Skeletal muscle tissue (tissue), 3 donors: ENCODE measurements at regions not wholly inside any gene's neighbourhood (a gene's known extent, or its start where the extent isn't known, plus 50 kb on each side); places are given as distances from the start of the nearest gene placed in this dataset.

ENCODE experiments used
- H3K27ac ChIP-seq: one replicate; pipeline ENCODE4 v1.7.0; 2013; ENCODE audit warnings: mild to moderate bottlenecking, low read depth, low read length, inconsistent platforms
- H3K27me3 ChIP-seq, 3 donors: one replicate each; pipeline ENCODE4 v1.7.0; 2013; ENCODE audit warnings: low read length in 3 of 3; ENCODE audit not compliant: control insufficient read depth in 3 of 3, insufficient read depth in 3 of 3
- H3K36me3 ChIP-seq, 3 donors: one replicate each; pipeline ENCODE4 v1.7.0; 2013; ENCODE audit warnings: low read length in 3 of 3; ENCODE audit not compliant: control insufficient read depth in 3 of 3, insufficient read depth in 3 of 3
- H3K4me1 ChIP-seq, 3 donors: one replicate each; pipeline ENCODE4 v1.7.0; 2013; ENCODE audit warnings: low read length in 3 of 3, mild to moderate bottlenecking in 3 of 3; ENCODE audit not compliant: control insufficient read depth in 3 of 3, insufficient read depth in 3 of 3
- H3K4me3 ChIP-seq, 3 donors: one replicate each; pipeline ENCODE4 v1.7.0; 2013; ENCODE audit warnings: low read length in 3 of 3
- H3K9ac ChIP-seq, 3 donors: one replicate each; pipeline ENCODE4 v1.7.0; 2013; ENCODE audit warnings: low read length in 3 of 3, mild to moderate bottlenecking in 3 of 3, moderate library complexity in 2 of 3, low read depth in 1 of 3
- H3K9me3 ChIP-seq, 3 donors: one replicate each; pipeline ENCODE4 v1.7.0; 2013; ENCODE audit warnings: low read length in 3 of 3; ENCODE audit not compliant: control insufficient read depth in 3 of 3
- donor health status: Osteomylitis.

DNA sequence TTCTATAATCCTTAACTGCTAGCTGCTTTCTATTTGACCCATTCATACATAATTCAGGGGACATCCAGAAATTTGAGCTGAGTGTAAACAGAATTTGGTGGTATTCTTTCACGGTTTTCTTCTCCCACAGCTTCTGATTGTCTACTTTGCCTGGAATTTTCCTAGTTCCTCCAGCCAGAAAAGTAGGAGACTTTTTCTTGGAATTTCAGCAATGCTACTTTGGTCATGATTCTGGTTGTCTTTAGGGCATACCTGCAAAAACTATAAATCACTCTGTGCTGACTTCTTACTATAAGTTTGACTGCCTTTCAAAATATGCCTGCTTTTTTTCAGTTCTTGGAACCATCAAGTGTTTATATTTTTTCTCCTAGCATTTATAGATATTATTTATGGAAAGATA lies 260.2 kb downstream of the TMEM38B start:
- Histone ChIP-seq H3K36me3 (no peaks in the 10 kb centered on the region), H3K27ac (no peak overlapping the region), H3K4me3 (no peak overlapping the region), H3K9ac (no peak overlapping the region), H3K4me1 (peaks cover 0 to 4% (median 0%) of the 10 kb centered on the region in 3 donors), H3K9me3 (peaks cover 0 to 2% (median 0%) of the 10 kb centered on the region in 3 donors), H3K27me3 (no peaks in the 10 kb centered on the region)

DNA sequence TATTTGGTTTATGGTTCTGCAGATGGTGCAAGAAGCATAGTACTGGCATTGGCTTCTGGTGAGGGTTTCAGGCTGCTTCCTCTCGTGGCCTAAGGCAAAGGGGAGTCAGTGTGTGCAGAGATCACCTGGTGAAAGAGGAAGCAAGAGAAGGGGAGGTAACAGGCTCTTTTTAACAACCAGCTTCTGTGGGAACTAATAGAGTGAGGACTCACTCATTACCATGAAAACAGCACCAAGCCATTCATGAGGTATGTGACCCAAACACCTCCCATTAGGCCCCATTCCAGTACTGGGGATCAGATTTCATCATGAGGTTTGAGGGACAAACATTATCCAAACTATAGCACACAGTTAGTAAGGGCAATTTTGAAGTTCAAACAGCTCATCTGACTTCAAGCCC lies 263.5 kb downstream of the TMEM38B start:
- Histone ChIP-seq H3K36me3 (no peaks in the 10 kb centered on the region), H3K27me3 (no peaks in the 10 kb centered on the region), H3K4me1 (peaks cover 0 to 4% (median 0%) of the 10 kb centered on the region in 3 donors), H3K4me3 (no peak overlapping the region), H3K9me3 (no peaks in the 10 kb centered on the region), H3K9ac (no peak overlapping the region), H3K27ac (no peak overlapping the region)

DNA sequence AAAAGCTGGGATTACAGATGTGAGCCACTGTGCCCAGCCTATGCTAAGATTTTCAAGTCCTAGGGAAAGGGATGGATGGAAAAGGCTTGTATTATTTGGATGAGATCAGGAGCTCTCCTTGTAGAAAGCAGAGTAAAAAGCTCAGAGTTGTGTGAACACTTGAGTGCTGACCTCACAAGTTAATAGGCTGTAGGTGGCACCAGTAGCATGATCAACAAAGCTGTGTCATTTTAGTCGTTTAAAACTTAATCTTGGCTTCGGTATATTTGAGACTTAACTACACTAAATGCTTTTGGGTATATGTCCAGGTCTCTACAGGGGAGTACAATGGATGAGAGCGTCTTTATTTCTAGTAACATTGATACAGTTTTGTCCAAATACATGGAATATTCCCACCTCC lies 264.2 kb downstream of the TMEM38B start:
- Histone ChIP-seq H3K9me3 (no peaks in the 10 kb centered on the region), H3K4me3 (no peak overlapping the region), H3K9ac (no peak overlapping the region), H3K4me1 (peaks cover 0 to 4% (median 2%) of the 10 kb centered on the region in 3 donors), H3K36me3 (no peaks in the 10 kb centered on the region), H3K27me3 (no peaks in the 10 kb centered on the region), H3K27ac (no peak overlapping the region)

DNA sequence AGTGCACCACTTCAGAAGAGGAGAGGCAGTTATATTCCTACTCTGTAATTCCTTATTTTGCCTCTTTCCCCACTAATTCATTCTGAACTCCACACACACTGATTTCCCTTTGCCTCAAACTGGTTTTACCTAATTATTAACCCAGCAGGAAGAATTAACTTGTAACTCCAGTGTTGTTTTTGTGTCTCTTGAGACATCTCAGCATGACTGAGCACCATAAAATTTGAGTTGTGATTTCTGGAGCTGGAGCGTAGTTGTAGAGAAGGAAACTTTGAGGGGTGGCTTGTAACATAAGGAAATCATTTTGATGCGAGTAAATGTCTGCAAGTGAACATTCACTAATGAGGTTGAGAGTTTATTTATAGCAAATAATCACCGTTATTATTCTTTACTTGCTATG lies 265.2 kb downstream of the TMEM38B start:
- no peaks in the 10 kb centered on the region for H3K36me3 ChIP-seq
- no peak overlapping the region for H3K27ac ChIP-seq
- no peaks in the 10 kb centered on the region for H3K27me3 ChIP-seq
- peaks cover 0 to 4% (median 2%) of the 10 kb centered on the region in 3 donors for H3K4me1 ChIP-seq
- H3K4me3 ChIP-seq: no peak overlapping the region
- H3K9ac ChIP-seq: no peak overlapping the region
- H3K9me3 ChIP-seq: no peaks in the 10 kb centered on the region

DNA sequence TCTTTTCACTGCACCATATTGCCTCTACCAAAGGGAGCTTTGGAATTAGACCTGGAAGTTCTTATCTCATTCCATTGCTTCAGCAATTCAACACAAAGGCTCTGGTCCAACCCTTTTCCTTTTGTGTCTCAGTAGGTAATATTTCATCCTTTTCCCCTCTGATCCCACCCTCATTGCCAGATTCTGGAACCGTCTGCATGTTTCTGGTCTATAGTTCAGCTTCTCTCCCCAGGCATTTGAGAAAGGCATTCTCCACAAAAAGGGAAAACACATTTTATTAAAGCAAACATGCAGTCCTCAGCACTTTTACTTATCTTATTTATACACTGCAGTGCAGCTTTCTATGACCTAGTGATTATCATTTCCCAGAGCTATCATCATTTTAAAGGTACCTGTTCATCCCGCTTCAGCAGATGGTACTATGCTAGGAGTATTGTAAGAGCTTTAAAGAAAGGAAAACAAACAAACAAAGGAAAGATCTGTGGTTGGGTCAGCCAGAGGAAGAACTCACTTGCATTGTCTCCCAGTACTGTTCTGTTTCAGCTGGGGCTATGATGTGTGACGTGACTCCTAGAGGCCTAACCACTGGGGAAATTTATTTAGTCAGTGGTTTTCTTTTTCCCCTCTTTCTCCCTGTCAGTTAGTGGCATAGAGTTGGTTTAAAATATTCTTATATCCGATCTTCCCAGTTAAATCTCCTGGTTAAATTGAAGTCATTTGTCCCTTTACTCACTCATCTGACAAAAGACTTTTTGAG lies 269.2 kb downstream of the TMEM38B start:
- H3K36me3 ChIP-seq: no peaks in the 10 kb centered on the region
- H3K27me3 ChIP-seq: no peaks in the 10 kb centered on the region
- no peak overlapping the region for H3K9ac ChIP-seq
- H3K4me1 ChIP-seq: peaks cover 0 to 2% (median 0%) of the 10 kb centered on the region in 3 donors
- H3K9me3 ChIP-seq: no peaks in the 10 kb centered on the region
- H3K27ac ChIP-seq: no peak overlapping the region
- H3K4me3 ChIP-seq: no peak overlapping the region

DNA sequence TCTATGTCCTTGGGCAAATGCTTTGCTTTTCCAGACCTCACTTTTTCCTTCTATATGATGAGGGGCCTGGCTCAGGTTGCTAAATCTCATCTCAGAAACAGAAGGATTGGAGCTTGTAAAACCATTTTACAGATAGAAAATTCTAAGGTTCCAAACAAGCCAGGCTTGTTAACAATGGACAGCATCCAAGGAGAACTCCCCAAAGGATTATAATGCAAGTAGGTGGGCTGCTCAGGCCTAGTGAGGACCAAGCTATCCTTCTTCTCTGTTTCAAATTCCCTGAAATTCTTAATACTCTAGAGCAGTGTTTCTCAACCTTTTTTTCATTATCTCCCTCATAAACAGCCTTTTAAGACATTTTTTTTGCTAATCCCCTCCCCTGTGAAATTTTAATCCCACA lies 269.8 kb downstream of the TMEM38B start:
- no peak overlapping the region for H3K27ac ChIP-seq
- no peaks in the 10 kb centered on the region for H3K27me3 ChIP-seq
- H3K4me1 ChIP-seq: peaks cover 0 to 2% (median 0%) of the 10 kb centered on the region in 3 donors
- H3K9me3 ChIP-seq: no peaks in the 10 kb centered on the region
- H3K9ac ChIP-seq: no peak overlapping the region
- H3K4me3 ChIP-seq: no peak overlapping the region
- H3K36me3 ChIP-seq: no peaks in the 10 kb centered on the region

DNA sequence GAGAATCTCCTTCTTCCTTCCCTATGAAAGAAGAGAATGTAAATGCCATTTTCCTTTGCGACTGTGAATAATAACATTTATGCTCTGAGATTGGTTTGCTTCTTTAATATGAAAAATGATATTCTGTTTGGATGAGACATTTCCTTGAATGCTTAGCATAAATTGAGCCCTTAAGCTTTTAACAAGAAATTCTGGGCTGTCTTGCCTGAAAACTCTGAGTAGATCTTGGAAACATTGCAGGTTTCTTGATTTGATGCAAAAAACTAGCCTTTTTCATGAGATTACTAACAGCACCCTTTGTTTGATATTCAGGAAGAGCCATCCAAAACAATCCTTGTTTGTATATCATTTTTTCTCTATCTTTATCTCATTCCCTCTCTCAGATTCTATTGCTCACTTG lies 272.5 kb downstream of the TMEM38B start:
- no peaks in the 10 kb centered on the region for H3K9me3 ChIP-seq
- no peak overlapping the region for H3K4me3 ChIP-seq
- H3K36me3 ChIP-seq: no peaks in the 10 kb centered on the region
- H3K9ac ChIP-seq: no peak overlapping the region
- peaks cover 0 to 2% (median 0%) of the 10 kb centered on the region in 3 donors for H3K4me1 ChIP-seq
- no peaks in the 10 kb centered on the region for H3K27me3 ChIP-seq
- H3K27ac ChIP-seq: no peak overlapping the region

DNA sequence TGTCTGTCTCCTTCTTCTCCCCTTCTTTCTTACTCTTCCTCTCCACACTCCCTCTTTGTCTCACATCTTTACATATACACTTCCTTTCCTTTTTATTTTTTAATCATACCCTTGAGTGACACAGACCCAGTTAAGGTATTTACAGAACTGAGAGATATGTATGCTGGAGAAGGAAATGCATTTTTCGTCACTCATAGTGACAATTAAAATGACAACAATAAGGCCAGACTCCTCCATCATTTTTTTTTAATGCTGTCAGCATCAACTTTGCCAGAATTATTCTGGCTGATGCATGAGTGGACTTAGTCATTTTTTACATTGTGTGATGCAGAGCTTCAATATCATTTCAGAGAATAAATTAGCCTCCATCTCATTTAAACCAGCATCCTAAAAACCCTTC lies 272.9 kb downstream of the TMEM38B start:
- Histone ChIP-seq H3K36me3 (no peaks in the 10 kb centered on the region), H3K9ac (no peak overlapping the region), H3K9me3 (no peaks in the 10 kb centered on the region), H3K27ac (no peak overlapping the region), H3K4me3 (no peak overlapping the region), H3K4me1 (peaks cover 0 to 2% (median 0%) of the 10 kb centered on the region in 3 donors), H3K27me3 (no peaks in the 10 kb centered on the region)

DNA sequence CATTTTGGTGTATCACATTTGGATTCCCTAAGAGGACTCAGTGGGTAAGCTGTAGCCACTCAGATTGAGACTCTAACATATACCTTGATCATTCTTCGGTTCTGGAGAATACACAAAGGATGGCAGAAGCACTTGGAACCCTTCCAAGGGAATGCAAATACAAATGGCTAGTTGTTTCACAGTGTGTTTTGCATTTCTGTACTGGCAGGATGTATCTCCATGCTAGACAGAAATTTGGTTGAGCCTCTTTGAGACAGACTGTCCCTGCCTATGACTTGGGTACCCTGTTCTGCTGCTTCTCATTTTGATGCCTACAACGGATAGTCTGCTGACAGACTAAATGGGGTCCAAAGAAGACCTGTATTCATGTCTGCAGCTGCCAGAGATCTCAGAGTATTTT lies 273.5 kb downstream of the TMEM38B start:
- Histone ChIP-seq H3K9me3 (no peaks in the 10 kb centered on the region), H3K36me3 (no peaks in the 10 kb centered on the region), H3K27ac (no peak overlapping the region), H3K27me3 (no peaks in the 10 kb centered on the region), H3K4me1 (peaks cover 0 to 2% (median 0%) of the 10 kb centered on the region in 3 donors), H3K4me3 (no peak overlapping the region), H3K9ac (no peak overlapping the region)

DNA sequence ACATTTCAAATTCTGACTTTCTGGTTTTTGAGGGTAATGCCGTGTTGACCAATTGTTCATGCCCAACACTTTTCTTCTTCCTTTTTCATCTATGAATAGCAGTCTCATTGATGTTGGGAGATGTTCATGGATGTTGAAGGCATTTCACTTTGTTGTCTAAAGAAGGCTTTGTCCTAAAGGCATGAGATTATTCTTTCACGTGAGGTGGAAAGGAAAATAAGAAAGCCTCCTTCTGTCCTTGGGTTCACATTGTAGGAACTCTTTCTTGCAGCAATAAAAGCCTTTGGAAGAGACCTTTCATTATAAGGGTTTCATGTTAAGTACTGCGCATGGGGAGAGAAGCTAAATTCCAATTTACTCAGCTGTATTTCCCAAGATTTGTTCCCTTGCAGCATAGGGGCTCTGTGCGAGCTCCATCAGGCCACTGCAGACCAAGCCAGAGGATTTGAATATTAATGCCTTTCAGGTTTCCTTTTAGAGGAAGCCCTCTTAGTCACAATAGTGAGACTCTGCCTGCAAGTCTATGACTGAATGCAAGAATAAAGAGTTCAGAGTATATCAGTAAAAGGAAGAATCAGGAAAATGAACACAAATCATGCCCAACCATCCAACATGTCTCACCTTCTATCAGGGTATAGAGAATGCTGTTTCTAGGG lies 274.6 kb downstream of the TMEM38B start:
- no peaks in the 10 kb centered on the region for H3K4me1 ChIP-seq
- H3K27me3 ChIP-seq: no peaks in the 10 kb centered on the region
- H3K9me3 ChIP-seq: no peaks in the 10 kb centered on the region
- no peak overlapping the region for H3K27ac ChIP-seq
- no peak overlapping the region for H3K9ac ChIP-seq
- no peaks in the 10 kb centered on the region for H3K36me3 ChIP-seq
- H3K4me3 ChIP-seq: no peak overlapping the region
